Osteoblast (primary cell): ENCODE measurements at regions not wholly inside any gene's neighbourhood (a gene's known extent, or its start where the extent isn't known, plus 50 kb on each side); places are given as distances from the start of the nearest gene placed in this dataset.

Experiments
- DNase-seq: peaks from one replicate; pipeline ENCODE4 v3.0.0; 2011; ENCODE audit warnings: low spot score, mixed read lengths; ENCODE audit not compliant: insufficient read length; ENCODE audit errors: missing footprints
- H2AFZ ChIP-seq: 2 replicates; pipeline ENCODE4 v1.6.0; 2011; ENCODE audit warnings: mild to moderate bottlenecking, low read length
- H3K27ac ChIP-seq: 2 replicates; pipeline ENCODE4 v1.5.1; 2011; ENCODE audit warnings: mild to moderate bottlenecking, low read depth, low read length, moderate library complexity
- H3K27me3 ChIP-seq: 2 replicates; pipeline ENCODE4 v1.6.0; 2012; ENCODE audit warnings: mild to moderate bottlenecking, control low read depth, inconsistent platforms, low read length, moderate library complexity; ENCODE audit not compliant: insufficient read depth
- H3K36me3 ChIP-seq: 2 replicates; pipeline ENCODE4 v1.5.1; 2011; ENCODE audit warnings: mild to moderate bottlenecking, low read length, control low read depth, moderate library complexity; ENCODE audit not compliant: insufficient read depth
- H3K4me1 ChIP-seq: 2 replicates; pipeline ENCODE4 v1.5.1; 2011; ENCODE audit warnings: mild to moderate bottlenecking, low read length, control low read depth, moderate library complexity; ENCODE audit not compliant: insufficient read depth
- H3K4me2 ChIP-seq: 2 replicates; pipeline ENCODE4 v1.6.0; 2011; ENCODE audit warnings: mild to moderate bottlenecking, low read length; ENCODE audit not compliant: insufficient read depth
- H3K4me3 ChIP-seq: fragments of 200-600 bp; sonication (generic); 3 replicates; pipeline ENCODE4 v1.5.1; 2012; ENCODE audit warnings: mild to moderate bottlenecking, low read length, inconsistent platforms; ENCODE audit not compliant: insufficient read depth
- H3K79me2 ChIP-seq: 2 replicates; pipeline ENCODE4 v1.6.0; 2012; ENCODE audit warnings: mild to moderate bottlenecking, low read length, control low read depth, inconsistent platforms; ENCODE audit not compliant: insufficient read depth
- H3K9me3 ChIP-seq: 2 replicates; pipeline ENCODE4 v1.5.1; 2011; ENCODE audit warnings: low read depth, low read length, control low read depth
- H4K20me1 ChIP-seq: 2 replicates; pipeline ENCODE4 v1.6.0; 2012; ENCODE audit warnings: mild to moderate bottlenecking, low read length, control low read depth; ENCODE audit not compliant: insufficient read depth
- CTCF ChIP-seq: IDR thresholded peaks from 2 replicates; pipeline ENCODE4 v1.5.1; 2011; ENCODE audit warnings: mild to moderate bottlenecking, low read depth, low read length, moderate library complexity; ENCODE audit errors: extremely low read depth

GRCh38 chr5:128681096-128681495, 143.1 kb upstream of the FBN2 start:
- no peak overlapping the region for H3K4me2 ChIP-seq
- no peaks in the 10 kb centered on the region for H3K4me1 ChIP-seq
- H3K36me3 ChIP-seq = no peaks in the 10 kb centered on the region
- no peak overlapping the region for H3K27ac ChIP-seq
- TF ChIP-seq CTCF = no peak
- no peaks in the 10 kb centered on the region for H4K20me1 ChIP-seq
- no peaks in the 10 kb centered on the region for H3K9me3 ChIP-seq
- H3K27me3 ChIP-seq = no peaks in the 10 kb centered on the region
- no peaks in the 10 kb centered on the region for H3K79me2 ChIP-seq
- H3K4me3 ChIP-seq = no peak overlapping the region
- DNase-seq = no peak
- no peak overlapping the region for H2AFZ ChIP-seq

GRCh38 chr5:128681764-128682592, 143.9 kb upstream of the FBN2 start:
- no peaks in the 10 kb centered on the region for H3K4me1 ChIP-seq
- H3K79me2 ChIP-seq = no peaks in the 10 kb centered on the region
- no peak overlapping the region for H3K4me3 ChIP-seq
- H4K20me1 ChIP-seq = no peaks in the 10 kb centered on the region
- H2AFZ ChIP-seq = no peak overlapping the region
- H3K27me3 ChIP-seq = no peaks in the 10 kb centered on the region
- no peaks in the 10 kb centered on the region for H3K36me3 ChIP-seq
- no peak overlapping the region for H3K27ac ChIP-seq
- no peaks in the 10 kb centered on the region for H3K9me3 ChIP-seq
- DNase-seq = no peak
- no peak overlapping the region for H3K4me2 ChIP-seq
- no peak for TF ChIP-seq CTCF

- H3K4me2 ChIP-seq = no peak overlapping the region
- TF ChIP-seq CTCF = no peak
- H4K20me1 ChIP-seq = no peaks in the 10 kb centered on the region
- no peaks in the 10 kb centered on the region for H3K9me3 ChIP-seq
- no peak for DNase-seq
- H3K4me3 ChIP-seq = no peak overlapping the region
- no peak overlapping the region for H3K27ac ChIP-seq
- H3K4me1 ChIP-seq = no peaks in the 10 kb centered on the region
- no peaks in the 10 kb centered on the region for H3K27me3 ChIP-seq
- no peaks in the 10 kb centered on the region for H3K36me3 ChIP-seq
- no peak overlapping the region for H2AFZ ChIP-seq
- H3K79me2 ChIP-seq = no peaks in the 10 kb centered on the region
Measured at GRCh38 chr5:128682669-128683068, 144.6 kb upstream of the FBN2 start.

- Histone ChIP-seq H3K9me3 (no peaks in the 10 kb centered on the region), H3K36me3 (no peaks in the 10 kb centered on the region), H2AFZ (no peak overlapping the region), H3K27me3 (no peaks in the 10 kb centered on the region), H3K79me2 (no peaks in the 10 kb centered on the region), H3K27ac (no peak overlapping the region), H3K4me1 (no peaks in the 10 kb centered on the region), H3K4me3 (no peak overlapping the region), H3K4me2 (no peak overlapping the region), H4K20me1 (no peaks in the 10 kb centered on the region)
- no peak for DNase-seq
- no peak for TF ChIP-seq CTCF
Measured at GRCh38 chr5:128684961-128685360, 146.9 kb upstream of the FBN2 start.
